ENCODE measurements at regions not wholly inside any gene's neighbourhood (a gene's known extent, or its start where the extent isn't known, plus 50 kb on each side); places are given as distances from the start of the nearest gene placed in this dataset.

DNA sequence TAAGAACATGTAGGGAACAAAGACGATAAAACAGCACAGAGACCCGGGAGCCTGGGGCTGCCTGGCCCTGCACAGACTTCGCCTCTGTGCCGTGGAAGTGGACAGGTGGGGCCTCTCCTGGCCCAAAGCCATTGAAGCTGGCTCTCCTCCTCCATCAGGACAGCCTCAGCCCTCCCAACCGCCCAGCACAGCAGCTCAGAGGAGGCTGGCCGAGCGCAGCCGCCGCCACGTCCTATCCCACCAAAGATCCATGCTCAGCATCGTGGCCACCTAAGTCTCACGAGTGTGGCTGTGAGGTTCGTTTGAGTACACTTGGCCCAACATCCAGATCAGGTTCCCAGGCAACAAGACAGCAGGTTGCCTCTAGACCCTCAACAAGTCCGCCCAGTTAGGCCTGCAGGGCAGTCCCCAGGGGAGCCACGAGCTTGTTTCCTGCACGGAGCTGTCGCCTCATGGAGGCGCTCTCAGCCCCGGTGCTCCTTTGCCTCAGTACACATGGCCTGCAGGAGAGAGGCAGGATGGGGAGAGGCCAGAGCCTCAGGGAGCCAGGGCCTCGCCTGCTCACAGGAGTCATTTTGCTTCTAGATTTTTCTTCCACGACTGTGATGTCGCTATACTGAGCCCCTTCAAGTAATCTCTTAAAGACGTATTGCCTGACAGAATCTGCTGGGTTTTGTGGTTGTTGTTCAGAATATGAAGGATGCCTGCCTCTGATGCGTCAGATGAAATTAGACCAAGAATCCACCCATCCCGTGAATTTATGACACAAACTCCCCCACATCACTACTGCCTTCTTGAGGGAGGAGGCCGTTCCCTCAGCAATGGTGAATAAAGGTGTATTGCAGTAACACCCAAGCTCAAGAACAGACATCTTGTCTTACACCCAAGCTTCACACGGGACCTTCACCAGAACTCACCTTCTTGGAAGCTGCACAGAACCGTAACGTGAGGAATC lies 102.7 kb downstream of the RNASET2 start:
- TF ChIP-seq, protein P1, sequence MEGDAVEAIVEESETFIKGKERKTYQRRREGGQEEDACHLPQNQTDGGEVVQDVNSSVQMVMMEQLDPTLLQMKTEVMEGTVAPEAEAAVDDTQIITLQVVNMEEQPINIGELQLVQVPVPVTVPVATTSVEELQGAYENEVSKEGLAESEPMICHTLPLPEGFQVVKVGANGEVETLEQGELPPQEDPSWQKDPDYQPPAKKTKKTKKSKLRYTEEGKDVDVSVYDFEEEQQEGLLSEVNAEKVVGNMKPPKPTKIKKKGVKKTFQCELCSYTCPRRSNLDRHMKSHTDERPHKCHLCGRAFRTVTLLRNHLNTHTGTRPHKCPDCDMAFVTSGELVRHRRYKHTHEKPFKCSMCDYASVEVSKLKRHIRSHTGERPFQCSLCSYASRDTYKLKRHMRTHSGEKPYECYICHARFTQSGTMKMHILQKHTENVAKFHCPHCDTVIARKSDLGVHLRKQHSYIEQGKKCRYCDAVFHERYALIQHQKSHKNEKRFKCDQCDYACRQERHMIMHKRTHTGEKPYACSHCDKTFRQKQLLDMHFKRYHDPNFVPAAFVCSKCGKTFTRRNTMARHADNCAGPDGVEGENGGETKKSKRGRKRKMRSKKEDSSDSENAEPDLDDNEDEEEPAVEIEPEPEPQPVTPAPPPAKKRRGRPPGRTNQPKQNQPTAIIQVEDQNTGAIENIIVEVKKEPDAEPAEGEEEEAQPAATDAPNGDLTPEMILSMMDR (optimal IDR thresholded peaks at IDR 0.05 in 1 of 3, IDR thresholded peaks at IDR 0.05 in 1 of 3, conservative IDR thresholded peaks at IDR 0.05 in 1 of 3; ENCODE audit: extremely low read depth in 1 of 3, insufficient read depth in 2 of 3, low read length in 3 of 3) = no peak
- TF ChIP-seq EZH2 (IDR thresholded peaks at IDR 0.05; ENCODE audit: low read length) = no peak
- no peak overlapping the region for H3K9ac ChIP-seq (ENCODE audit: control insufficient read depth, extremely low read depth, insufficient read depth, low read length)
- FAIRE-seq = no peak

DNA sequence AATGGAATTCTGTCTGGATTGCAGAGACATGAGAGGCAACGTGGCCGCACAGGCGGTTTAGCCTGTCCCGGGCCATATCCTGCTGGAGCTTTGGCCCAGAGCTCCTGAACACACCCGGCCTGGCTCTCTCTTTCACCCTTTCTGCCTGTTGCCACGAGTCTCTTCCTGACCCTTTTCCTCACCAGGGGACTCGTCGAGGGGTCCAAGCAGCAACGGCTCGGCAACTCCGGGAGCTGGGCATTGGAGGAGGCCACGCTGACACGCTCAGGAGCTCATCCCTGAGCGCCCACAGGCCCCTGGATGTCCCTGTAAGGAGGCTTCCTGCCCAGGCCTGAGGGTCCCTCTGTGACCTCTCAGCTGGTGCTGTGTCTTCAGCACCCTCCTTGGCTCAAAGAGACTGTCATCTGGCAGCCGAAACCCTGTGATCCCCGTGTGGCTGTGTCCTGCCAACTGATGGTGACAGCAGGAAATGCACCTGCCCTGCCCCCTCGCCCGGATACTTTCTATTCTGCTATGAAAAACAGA lies 103.8 kb downstream of the RNASET2 start:
- Histone ChIP-seq H3K36me3 (ENCODE audit: control insufficient read depth in 2 of 2, extremely low read depth in 1 of 2, insufficient read depth in 2 of 2, low read length in 2 of 2) (no peaks in the 10 kb centered on the region), H3K27ac (ENCODE audit: control insufficient read depth, insufficient read depth, low read length) (no peak overlapping the region), H3K9me3 (ENCODE audit: control insufficient read depth, low read depth, low read length) (no peaks in the 10 kb centered on the region), H3K4me1 (ENCODE audit: control insufficient read depth, extremely low read depth, insufficient read depth, low read length) (no peaks in the 10 kb centered on the region), H3K9ac (ENCODE audit: control insufficient read depth, extremely low read depth, insufficient read depth, low read length) (no peak overlapping the region), H3K4me2 (ENCODE audit: control insufficient read depth, extremely low read depth, insufficient read depth, low read depth, low read length) (no peak overlapping the region), H4K20me1 (ENCODE audit: control insufficient read depth, extremely low read depth, insufficient read depth, low read length) (no peaks in the 10 kb centered on the region), H3K79me2 (ENCODE audit: control insufficient read depth, insufficient read depth, low read length) (no peaks in the 10 kb centered on the region), H3K9me1 (ENCODE audit: control insufficient read depth, extremely low read depth, insufficient read depth, low read length) (no peaks in the 10 kb centered on the region), H3K27me3 (ENCODE audit: control insufficient read depth, extremely low read depth, insufficient read depth, low read length) (no peaks in the 10 kb centered on the region), H3K4me3 (ENCODE audit: control insufficient read depth in 2 of 3, extremely low read depth in 1 of 3, insufficient read depth in 2 of 3, low read depth in 1 of 3, low read length in 3 of 3) (no peak overlapping the region), H2AFZ (ENCODE audit: control insufficient read depth, low read length) (no peak overlapping the region)
- dilution Hi-C loops (cut with MboI; ENCODE audit: extremely low pct_ligation_motif_present, low sequenced_read_pairs) = no loop called here
- no peak for FAIRE-seq
- TF ChIP-seq EZH2 (IDR thresholded peaks at IDR 0.05; ENCODE audit: low read length) = no peak
- TF ChIP-seq, protein P1 (optimal IDR thresholded peaks at IDR 0.05 in 1 of 3, IDR thresholded peaks at IDR 0.05 in 1 of 3, conservative IDR thresholded peaks at IDR 0.05 in 1 of 3; ENCODE audit: extremely low read depth in 1 of 3, insufficient read depth in 2 of 3, low read length in 3 of 3) = no peak
- DNase-seq (ENCODE audit: low read depth, low spot score) = no peak

More for the DNA sequence above, 102.7 kb downstream of the RNASET2 start:
- dilution Hi-C loops (cut with MboI; ENCODE audit: extremely low pct_ligation_motif_present, low sequenced_read_pairs) = no loop called here
- Histone ChIP-seq H3K36me3 (ENCODE audit: control insufficient read depth in 2 of 2, extremely low read depth in 1 of 2, insufficient read depth in 2 of 2, low read length in 2 of 2) (no peaks in the 10 kb centered on the region), H3K9me1 (ENCODE audit: control insufficient read depth, extremely low read depth, insufficient read depth, low read length) (no peaks in the 10 kb centered on the region), H3K79me2 (ENCODE audit: control insufficient read depth, insufficient read depth, low read length) (no peaks in the 10 kb centered on the region), H3K4me1 (ENCODE audit: control insufficient read depth, extremely low read depth, insufficient read depth, low read length) (no peaks in the 10 kb centered on the region), H2AFZ (ENCODE audit: control insufficient read depth, low read length) (no peak overlapping the region), H3K27ac (ENCODE audit: control insufficient read depth, insufficient read depth, low read length) (no peak overlapping the region), H3K9me3 (ENCODE audit: control insufficient read depth, low read depth, low read length) (no peaks in the 10 kb centered on the region), H3K27me3 (ENCODE audit: control insufficient read depth, extremely low read depth, insufficient read depth, low read length) (no peaks in the 10 kb centered on the region), H3K4me3 (ENCODE audit: control insufficient read depth in 2 of 3, extremely low read depth in 1 of 3, insufficient read depth in 2 of 3, low read depth in 1 of 3, low read length in 3 of 3) (no peak overlapping the region), H3K4me2 (ENCODE audit: control insufficient read depth, extremely low read depth, insufficient read depth, low read depth, low read length) (no peak overlapping the region), H4K20me1 (ENCODE audit: control insufficient read depth, extremely low read depth, insufficient read depth, low read length) (no peaks in the 10 kb centered on the region)
- no peak for DNase-seq (ENCODE audit: low read depth, low spot score)

All from keratinocyte (primary cell).